B cell (primary cell): ENCODE measurements at regions not wholly inside any gene's neighbourhood (a gene's known extent, or its start where the extent isn't known, plus 50 kb on each side); places are given as distances from the start of the nearest gene placed in this dataset.

Experiments
- ATAC-seq: fragments of 200-7000 bp; cut with Tn5 transposase; one replicate; pipeline ENCODE4 v1.10.0; 2021; ENCODE audit warnings: low read depth, mild to moderate bottlenecking, moderate number of reproducible peaks, moderate library complexity
- CTCF ChIA-PET: fragments of 350-600 bp; sonication (Branson Sonifier 250); formaldehyde crosslinking; loops from one replicate; lab custom pipeline; 2021; ENCODE audit warnings: antibody characterized with exemption, inconsistent platforms; lab: Charles Lee
- POLR2A ChIA-PET: fragments of 350-600 bp; sonication (Branson Sonifier 250); formaldehyde crosslinking; loops from one replicate; lab custom pipeline; 2021; ENCODE audit warnings: antibody characterized with exemption; lab: Charles Lee
- DNase-seq: peaks from one replicate; pipeline ENCODE4 v3.0.0; 2013
- H2AFZ ChIP-seq: 2 replicates; pipeline ENCODE4 v1.6.1; 2012; ENCODE audit warnings: mild to moderate bottlenecking, low read depth, low read length; ENCODE audit not compliant: insufficient read depth, poor library complexity, severe bottlenecking
- H3K27ac ChIP-seq, 2 donors: 1 replicate in 1 of 2; 2 replicates in 1 of 2; pipeline ENCODE4 v1.5.1; 2012 to 2013; ENCODE audit warnings: low read length in 2 of 2, mild to moderate bottlenecking in 2 of 2, moderate library complexity in 1 of 2
- H3K27me3 ChIP-seq, 4 experiments: fragments of 200-600 bp in 1 of 4; sonication (generic) in 1 of 4; replicated peaks in 1 of 4; 1 replicate in 2 of 4; 2 replicates in 2 of 4; pipeline versions ENCODE4 v1.6.1 to v1.7.0; 2013 to 2016; ENCODE audit warnings: low read length in 3 of 4, mild to moderate bottlenecking in 2 of 4, mixed read lengths in 1 of 4, moderate library complexity in 1 of 4; ENCODE audit not compliant: insufficient read depth in 4 of 4, control insufficient read depth in 3 of 4; ENCODE audit errors: control extremely low read depth in 1 of 4
- H3K36me3 ChIP-seq, 2 experiments: replicated peaks in 1 of 2; 1 replicate in 1 of 2; 2 replicates in 1 of 2; pipeline versions ENCODE4 v1.6.1 to v1.7.1; 2013; ENCODE audit warnings: low read length in 1 of 2; ENCODE audit not compliant: insufficient read depth in 2 of 2, control insufficient read depth in 1 of 2; ENCODE audit errors: control extremely low read depth in 1 of 2, extremely low read depth in 1 of 2
- H3K4me1 ChIP-seq, 2 donors: fragments of 200-600 bp in 1 of 2; sonication (generic) in 1 of 2; 1 replicate in 1 of 2; 2 replicates in 1 of 2; pipeline versions ENCODE4 v1.5.1 to v1.6.1; 2013 to 2017; ENCODE audit warnings: low read length in 2 of 2; ENCODE audit not compliant: control insufficient read depth in 2 of 2, insufficient read depth in 2 of 2
- H3K4me2 ChIP-seq: replicated peaks from 2 replicates; pipeline ENCODE3; 2012; ENCODE audit warnings: mild to moderate bottlenecking, low read depth, low read length; ENCODE audit not compliant: poor library complexity, severe bottlenecking
- H3K4me3 ChIP-seq, 5 experiments: fragments of 200-600 bp in 1 of 5; sonication (generic) in 1 of 5; 1 replicate in 3 of 5; 2 replicates in 2 of 5; pipeline versions ENCODE4 v1.5.1 to v1.7.0; 2011 to 2016; ENCODE audit warnings: low read length in 4 of 5, mild to moderate bottlenecking in 4 of 5, low read depth in 2 of 5, control low read depth in 1 of 5, moderate library complexity in 1 of 5; ENCODE audit not compliant: insufficient read depth in 1 of 5; ENCODE audit errors: control extremely low read depth in 1 of 5, extremely low read depth in 1 of 5
- H3K79me2 ChIP-seq: fragments of 200-600 bp; sonication (generic); one replicate; pipeline ENCODE4 v1.6.0; 2016; ENCODE audit warnings: low read length; ENCODE audit not compliant: control insufficient read depth, insufficient read depth
- H3K9ac ChIP-seq: fragments of 200-600 bp; sonication (generic); 2 replicates; pipeline ENCODE4 v1.6.1; 2017; ENCODE audit warnings: mild to moderate bottlenecking, low read length, moderate library complexity
- H3K9me3 ChIP-seq, 3 donors: one replicate each; pipeline versions ENCODE4 v1.6.1 to v1.7.1; 2013; ENCODE audit warnings: low read length in 2 of 3; ENCODE audit not compliant: control insufficient read depth in 2 of 3, insufficient read depth in 1 of 3; ENCODE audit errors: control extremely low read depth in 1 of 3
- H4K20me1 ChIP-seq: 2 replicates; pipeline ENCODE4 v1.6.0; 2012; ENCODE audit warnings: mild to moderate bottlenecking, low read length; ENCODE audit not compliant: insufficient read depth, control insufficient read depth, poor library complexity, severe bottlenecking
- H3K27ac Mint-ChIP-seq: one replicate; pipeline ENCODE4 v1.8.0; 2021; ENCODE audit warnings: mixed read lengths
- H3K27me3 Mint-ChIP-seq: one replicate; pipeline ENCODE4 v1.8.0; 2021; ENCODE audit warnings: mixed read lengths
- H3K4me1 Mint-ChIP-seq: one replicate; pipeline ENCODE4 v1.8.0; 2021; ENCODE audit warnings: mixed read lengths
- H3K4me3 Mint-ChIP-seq: one replicate; pipeline ENCODE4 v1.8.0; 2021; ENCODE audit warnings: mixed read lengths
- H3K9me3 Mint-ChIP-seq: one replicate; pipeline ENCODE4 v1.8.0; 2022; ENCODE audit warnings: mixed read lengths; ENCODE audit not compliant: insufficient read depth
- CTCF ChIP-seq: fragments of 200-600 bp; IDR thresholded peaks from one replicate; pipeline ENCODE4 v1.8.0; 2022; ENCODE audit warnings: antibody characterized with exemption, mild to moderate bottlenecking
- EZH2 ChIP-seq: IDR thresholded peaks from 2 replicates; pipeline ENCODE4 v1.6.1; 2012; ENCODE audit warnings: borderline replicate concordance, low read depth, mild to moderate bottlenecking, moderate library complexity, low read length; ENCODE audit not compliant: insufficient read depth, poor library complexity, severe bottlenecking
- WGBS: methylation state at CpG from one replicate; pipeline ENCODE4 v1.1.5; 2013; ENCODE audit warnings: missing lambda C conversion rate; ENCODE audit not compliant: insufficient coverage; 5-methylcytosine and 5-hydroxymethylcytosine counted together
- intact Hi-C: fragments of 100-400 bp; cut with micrococcal nuclease; formaldehyde crosslinking; loops from one replicate; pipeline ENCODE4 v1.10.0; 2022

- H3K4me3 Mint-ChIP-seq, result no peak overlapping the region
These were observed 259.4 kb upstream of the MAN1A1 start for GRCh38 chr6:119608994-119609393.

GRCh38 chr6:119604124-119604523 is 254.6 kb upstream of the MAN1A1 start:
- H3K4me1 Mint-ChIP-seq, result no peaks in the 10 kb centered on the region
- DNase-seq, result no peak
- Histone ChIP-seq H3K4me2 (no peak overlapping the region), H3K9ac (no peak overlapping the region), H4K20me1 (no peaks in the 10 kb centered on the region), H3K79me2 (no peaks in the 10 kb centered on the region), H2AFZ (no peak overlapping the region), H3K4me3 (no peak overlapping the region), H3K9me3 (no peaks in the 10 kb centered on the region), H3K27ac (no peak overlapping the region), H3K27me3 (no peaks in the 10 kb centered on the region), H3K36me3 (no peaks in the 10 kb centered on the region), H3K4me1 (no peaks in the 10 kb centered on the region)
- intact Hi-C loops, result no loop called here
- no peak overlapping the region for H3K27ac Mint-ChIP-seq
- ATAC-seq, result no peak
- no peak overlapping the region for H3K4me3 Mint-ChIP-seq
- no peaks in the 10 kb centered on the region for H3K9me3 Mint-ChIP-seq
- TF ChIP-seq CTCF (no peak), EZH2 (no peak)
- 78% methylated on average over 1 of the region's 1 CpG for WGBS
- H3K27me3 Mint-ChIP-seq, result no peaks in the 10 kb centered on the region
- ChIA-PET CTCF (no interaction called here), POLR2A (no interaction called here)

More at GRCh38 chr6:119608994-119609393, 259.4 kb upstream of the MAN1A1 start:
- ATAC-seq (no peak), DNase-seq (no peak)
- no peaks in the 10 kb centered on the region for H3K4me1 ChIP-seq
- TF ChIP-seq CTCF (no peak), EZH2 (no peak)
- no peaks in the 10 kb centered on the region for H3K27me3 ChIP-seq
- H3K79me2 ChIP-seq, result no peaks in the 10 kb centered on the region
- intact Hi-C loops, result no loop called here
- H3K9ac ChIP-seq, result no peak overlapping the region
- H2AFZ ChIP-seq, result no peak overlapping the region
- H3K4me2 ChIP-seq, result no peak overlapping the region
- ChIA-PET POLR2A (no interaction called here), CTCF (no interaction called here)
- no peak overlapping the region for H3K27ac Mint-ChIP-seq
- no peaks in the 10 kb centered on the region for H3K9me3 ChIP-seq
- H3K36me3 ChIP-seq, result no peaks in the 10 kb centered on the region
- H3K27me3 Mint-ChIP-seq, result no peaks in the 10 kb centered on the region
- H3K9me3 Mint-ChIP-seq, result no peaks in the 10 kb centered on the region
- no peak overlapping the region for H3K27ac ChIP-seq
- no peaks in the 10 kb centered on the region for H4K20me1 ChIP-seq
- no peaks in the 10 kb centered on the region for H3K4me1 Mint-ChIP-seq
- no peak overlapping the region for H3K4me3 ChIP-seq
- 81% methylated on average over 4 of the region's 4 CpGs for WGBS
